Transverse colon (tissue), 4 donors: ENCODE measurements at regions not wholly inside any gene's neighbourhood (a gene's known extent, or its start where the extent isn't known, plus 50 kb on each side); places are given as distances from the start of the nearest gene placed in this dataset.

ENCODE experiments used
- EP300 ChIP-seq: sonication (generic); formaldehyde crosslinking; IDR thresholded peaks from one replicate; pipeline ENCODE4 v1.6.1; 2017; ENCODE audit warnings: antibody characterized with exemption, low read depth
- POLR2A ChIP-seq: fragments of 450-650 bp; IDR thresholded peaks from one replicate; pipeline ENCODE4 v1.6.1; 2016; ENCODE audit warnings: antibody characterized with exemption, mild to moderate bottlenecking, moderate library complexity
- POLR2AphosphoS5 ChIP-seq, 3 donors: sonication (generic); formaldehyde crosslinking; IDR thresholded peaks; one replicate each; pipeline ENCODE4 v1.6.1; 2016; ENCODE audit warnings: antibody characterized with exemption in 3 of 3
- TF ChIP-seq, protein P1 (sequence below), 5 experiments: fragments of 200-600 bp in 3 of 5; fragments of 450-650 bp in 2 of 5; sonication (generic) in 3 of 5; IDR thresholded peaks; 1 replicate in 2 of 5; 2 replicates in 3 of 5; pipeline ENCODE4 v1.5.1; 2016 to 2017; ENCODE audit warnings: antibody characterized with exemption in 5 of 5, inconsistent platforms in 3 of 5, mild to moderate bottlenecking in 2 of 5, moderate library complexity in 1 of 5

DNA sequence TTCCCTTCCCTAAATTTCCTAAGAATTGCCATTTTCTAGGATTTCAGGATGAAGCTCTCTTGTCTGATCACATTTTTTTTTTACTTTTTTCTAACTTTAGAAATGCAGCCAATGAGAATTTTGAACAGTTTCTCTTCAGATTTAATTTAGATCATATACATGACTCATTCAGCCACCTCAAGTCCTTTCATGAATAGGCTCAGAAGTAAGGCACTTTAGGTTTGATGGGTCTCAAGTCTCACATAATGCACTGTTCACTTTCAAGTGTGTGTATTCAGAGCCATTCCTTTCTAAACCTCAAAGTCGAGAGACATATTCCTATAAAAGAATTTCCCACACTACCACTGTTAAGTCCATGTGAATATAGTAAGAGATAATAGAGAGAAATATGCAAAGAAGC lies 614.1 kb upstream of the VRK2 start:
- no peak for TF ChIP-seq POLR2A
- TF ChIP-seq EP300, result no peak
- TF ChIP-seq, protein P1, sequence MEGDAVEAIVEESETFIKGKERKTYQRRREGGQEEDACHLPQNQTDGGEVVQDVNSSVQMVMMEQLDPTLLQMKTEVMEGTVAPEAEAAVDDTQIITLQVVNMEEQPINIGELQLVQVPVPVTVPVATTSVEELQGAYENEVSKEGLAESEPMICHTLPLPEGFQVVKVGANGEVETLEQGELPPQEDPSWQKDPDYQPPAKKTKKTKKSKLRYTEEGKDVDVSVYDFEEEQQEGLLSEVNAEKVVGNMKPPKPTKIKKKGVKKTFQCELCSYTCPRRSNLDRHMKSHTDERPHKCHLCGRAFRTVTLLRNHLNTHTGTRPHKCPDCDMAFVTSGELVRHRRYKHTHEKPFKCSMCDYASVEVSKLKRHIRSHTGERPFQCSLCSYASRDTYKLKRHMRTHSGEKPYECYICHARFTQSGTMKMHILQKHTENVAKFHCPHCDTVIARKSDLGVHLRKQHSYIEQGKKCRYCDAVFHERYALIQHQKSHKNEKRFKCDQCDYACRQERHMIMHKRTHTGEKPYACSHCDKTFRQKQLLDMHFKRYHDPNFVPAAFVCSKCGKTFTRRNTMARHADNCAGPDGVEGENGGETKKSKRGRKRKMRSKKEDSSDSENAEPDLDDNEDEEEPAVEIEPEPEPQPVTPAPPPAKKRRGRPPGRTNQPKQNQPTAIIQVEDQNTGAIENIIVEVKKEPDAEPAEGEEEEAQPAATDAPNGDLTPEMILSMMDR (IDR thresholded peaks at IDR 0.05), result no peak
- no peak for TF ChIP-seq POLR2AphosphoS5 (IDR thresholded peaks at IDR 0.05)
